HFF-Myc (cell line): ENCODE measurements at regions not wholly inside any gene's neighbourhood (a gene's known extent, or its start where the extent isn't known, plus 50 kb on each side); places are given as distances from the start of the nearest gene placed in this dataset.
"Not testable (repeated sequence)": the region's sequence is repeated elsewhere in the genome, so short reads cannot be mapped to it uniquely, and the experiment has no call there.

Experiments
- DNase-seq: peaks from one replicate; pipeline ENCODE4 v3.0.0-alpha.2; 2011; ENCODE audit warnings: low read depth; ENCODE audit errors: extremely low read depth
- H3K4me3 ChIP-seq: replicated peaks from 2 replicates; pipeline ENCODE4 v1.5.1; 2011; ENCODE audit warnings: low read depth, mild to moderate bottlenecking, control low read depth, low read length

- H3K4me3 ChIP-seq, DNase-seq: not testable (repeated sequence)
Measured at GRCh38 chr5:1576851-1577250, 53.1 kb upstream of the LPCAT1 start.

GRCh38 chr5:1575991-1576714 is 52.4 kb upstream of the LPCAT1 start:
- DNase-seq, H3K4me3 ChIP-seq: not testable (repeated sequence)

DNA sequence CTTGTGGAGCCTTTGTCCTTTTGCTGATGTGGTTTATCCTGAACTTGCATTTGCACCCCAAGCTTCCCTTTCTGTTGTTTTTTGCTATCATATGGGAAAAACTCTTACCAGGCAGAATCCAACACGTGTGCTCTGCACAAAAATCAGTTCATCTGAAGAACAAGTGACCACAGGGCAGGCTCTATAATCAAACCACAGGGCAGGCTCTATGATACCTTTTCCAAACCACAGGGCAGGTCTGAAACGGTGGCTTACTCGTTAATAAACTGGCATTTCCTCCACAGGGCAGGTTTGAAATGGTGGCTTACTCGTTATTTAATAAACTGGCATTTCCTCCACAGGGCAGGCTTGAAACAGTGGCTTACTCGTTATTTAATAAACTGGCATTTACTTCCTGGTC is 51.7 kb upstream of the LPCAT1 start:
- H3K4me3 ChIP-seq, DNase-seq: not testable (repeated sequence)

GRCh38 chr5:1574023-1574318 is 50.2 kb upstream of the LPCAT1 start:
- not testable (repeated sequence) for H3K4me3 ChIP-seq, DNase-seq

DNA sequence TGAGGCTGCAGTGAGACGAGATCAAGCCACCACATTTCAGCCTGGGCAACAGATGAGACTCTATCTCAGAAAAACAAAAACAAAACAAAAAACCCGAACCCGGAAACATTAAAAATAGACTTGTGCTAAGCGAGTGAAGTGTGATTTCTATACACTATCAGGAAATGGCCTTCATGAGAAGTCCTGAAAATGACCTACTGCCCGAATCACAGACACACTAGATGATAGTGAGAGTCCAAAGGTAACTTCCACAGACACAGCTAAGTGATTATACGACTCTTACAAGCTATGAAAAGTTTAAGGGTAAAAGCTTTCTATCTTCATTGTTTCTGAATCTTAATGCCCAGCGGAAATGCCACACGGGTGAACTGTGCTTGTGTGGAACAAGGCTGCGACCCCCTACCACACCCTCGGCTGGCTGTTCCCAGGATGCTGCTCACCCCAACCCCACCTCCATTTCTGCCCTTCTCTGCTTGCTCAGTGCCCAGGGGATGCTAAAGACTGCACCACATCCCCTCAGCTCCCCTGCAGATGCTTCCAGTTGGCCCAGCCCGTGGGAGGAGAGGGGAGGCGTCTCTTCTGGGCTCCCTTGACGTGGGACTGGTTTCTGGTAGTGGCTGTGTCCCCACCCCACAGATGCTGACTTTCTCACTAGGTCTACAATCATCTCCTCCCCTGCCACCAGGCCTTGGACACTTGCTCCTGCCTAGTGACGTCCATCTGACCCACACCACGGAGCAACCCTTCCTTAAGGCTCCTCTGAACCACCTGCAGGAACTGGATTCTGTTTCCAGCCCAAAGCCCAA is 49.7 kb upstream of the LPCAT1 start:
- not testable (repeated sequence) for DNase-seq, H3K4me3 ChIP-seq
